GM12878 (cell line): ENCODE measurements at regions not wholly inside any gene's neighbourhood (a gene's known extent, or its start where the extent isn't known, plus 50 kb on each side); places are given as distances from the start of the nearest gene placed in this dataset.

Experiments used
- ATAC-seq: fragments of 200-7000 bp; cut with Tn5 transposase; 3 replicates; pipeline ENCODE4 v1.9.1; 2020; ENCODE audit warnings: mild to moderate bottlenecking, moderate library complexity
- BruUV-seq: library from RNA; stranded (reverse); fragments of 400-500 nt; replicated peaks from 2 replicates; lab custom pipeline; 2021; lab: Mats Ljungman, UMichigan
- CTCF ChIA-PET: fragments of 300-600 bp; sonication (Branson Sonifier 250); formaldehyde crosslinking; extraction: SDS; loops from one replicate; lab custom pipeline; 2021; ENCODE audit warnings: inconsistent platforms; lab: Yijun Ruan, JAX
- POLR2A ChIA-PET: fragments of 350-600 bp; formaldehyde crosslinking; extraction: SDS; loops from one replicate; lab custom pipeline; 2021; ENCODE audit warnings: inconsistent platforms; lab: Charles Lee
- RAD21 ChIA-PET: fragments of 300-600 bp; sonication (Branson Sonifier 250); formaldehyde crosslinking; loops from one replicate; lab custom pipeline; 2023; ENCODE audit warnings: antibody characterized with exemption; ENCODE audit not compliant: unreplicated experiment; lab: Charles Lee
- SMC1A ChIA-PET: fragments of 300-600 bp; sonication (Branson Sonifier 250); formaldehyde crosslinking; loops from one replicate; lab custom pipeline; 2023; ENCODE audit not compliant: unreplicated experiment, uncharacterized antibody; lab: Charles Lee
- DNase-seq: peaks from one replicate; pipeline ENCODE4 v3.0.0-alpha.2; 2011; ENCODE audit warnings: low read depth, low spot score
- FAIRE-seq: peaks from 3 replicates; lab custom pipeline; 2011; peaks lifted over from hg19 to GRCh38; lab: Jason Lieb, UNC
- H2AFZ ChIP-seq: 2 replicates; pipeline ENCODE4 v1.6.0; 2011; ENCODE audit warnings: low read depth, low read length, control low read depth; ENCODE audit not compliant: control insufficient read depth
- H3K27ac ChIP-seq: 2 replicates; pipeline ENCODE4 v1.5.1; 2011; ENCODE audit warnings: control low read depth; ENCODE audit not compliant: control insufficient read depth, insufficient read depth
- H3K27me3 ChIP-seq, 2 experiments: replicated peaks in 1 of 2; 2 replicates each; pipeline versions ENCODE4 v1.6.0 to v1.6.1; 2011; ENCODE audit warnings: low read length in 1 of 2; ENCODE audit not compliant: control insufficient read depth in 2 of 2, insufficient read depth in 2 of 2
- H3K36me3 ChIP-seq, 2 experiments: 2 replicates each; pipeline ENCODE4 v1.5.1; 2011; ENCODE audit warnings: low read length in 1 of 2; ENCODE audit not compliant: control insufficient read depth in 2 of 2, insufficient read depth in 2 of 2
- H3K4me1 ChIP-seq: 2 replicates; pipeline ENCODE4 v1.6.1; 2011; ENCODE audit warnings: mild to moderate bottlenecking, low read length, moderate library complexity, mixed read lengths; ENCODE audit not compliant: control insufficient read depth, insufficient read depth
- H3K4me2 ChIP-seq: 2 replicates; pipeline ENCODE4 v1.6.0; 2011; ENCODE audit warnings: control low read depth; ENCODE audit not compliant: control insufficient read depth, insufficient read depth
- H3K4me3 ChIP-seq: fragments of 200-600 bp; sonication (generic); 2 replicates; pipeline ENCODE4 v1.5.1; 2016
- H3K79me2 ChIP-seq: 2 replicates; pipeline ENCODE4 v1.6.0; 2011; ENCODE audit warnings: low read length; ENCODE audit not compliant: control insufficient read depth, insufficient read depth
- H3K9ac ChIP-seq: 2 replicates; pipeline ENCODE4 v1.8.0; 2011; ENCODE audit warnings: low read length, control low read depth, mixed read lengths; ENCODE audit not compliant: control insufficient read depth, insufficient read depth
- H3K9me3 ChIP-seq: replicated peaks from 3 replicates; pipeline ENCODE4 v1.5.1; 2011; ENCODE audit warnings: mild to moderate bottlenecking, low read length; ENCODE audit not compliant: control insufficient read depth, insufficient read depth
- H4K20me1 ChIP-seq: 2 replicates; pipeline ENCODE4 v1.6.0; 2011; ENCODE audit not compliant: control insufficient read depth, insufficient read depth
- CHD4 ChIP-seq: fragments of 200-600 bp; sonication (generic); IDR thresholded peaks from 2 replicates; pipeline ENCODE4 v1.6.1; 2016; ENCODE audit warnings: mild to moderate bottlenecking
- KLF5 ChIP-seq: fragments of 450-650 bp; IDR thresholded peaks from 2 replicates; pipeline ENCODE4 v1.6.1; 2014; ENCODE audit warnings: mild to moderate bottlenecking; ENCODE audit not compliant: partially characterized antibody
- NFIC ChIP-seq: IDR thresholded peaks from 2 replicates; pipeline ENCODE4 v1.6.1; 2012; ENCODE audit warnings: low read depth, mild to moderate bottlenecking, inconsistent platforms, low read length, moderate library complexity
- SP1 ChIP-seq: IDR thresholded peaks from one replicate; pipeline ENCODE4 v1.6.1; 2011; ENCODE audit warnings: low read depth, low read length
- SREBF2 ChIP-seq: IDR thresholded peaks from 2 replicates; pipeline ENCODE4 v1.6.1; 2012; ENCODE audit warnings: mild to moderate bottlenecking, low read length
- TAF1 ChIP-seq: IDR thresholded peaks from 2 replicates; pipeline ENCODE4 v1.6.1; 2011; ENCODE audit warnings: mild to moderate bottlenecking, low read depth, low read length, borderline replicate concordance
- WGBS: methylation state at CpG from one replicate; pipeline ENCODE4 v1.1.6; 2016; ENCODE audit warnings: low lambda C conversion rate; ENCODE audit not compliant: insufficient replicate concordance, insufficient coverage; ENCODE audit errors: missing lambda C conversion rate; 5-methylcytosine and 5-hydroxymethylcytosine counted together
- in situ Hi-C: fragments of 300-500 bp; cut with MboI; formaldehyde crosslinking; loops from 9 replicates; pipeline ENCODE4 v1.14.3; 2018; ENCODE audit warnings: mixed read lengths
- intact Hi-C: fragments of 100-400 bp; cut with micrococcal nuclease; formaldehyde crosslinking; loops from one replicate; pipeline ENCODE4 v1.14.2; 2022; ENCODE audit not compliant: unreplicated experiment
- TF ChIP-seq, protein P1 (sequence below): IDR thresholded peaks from 2 replicates; pipeline ENCODE4 v1.6.1; 2011; ENCODE audit warnings: borderline replicate concordance, low read depth, mild to moderate bottlenecking, moderate library complexity, low read length; ENCODE audit not compliant: insufficient read depth, poor library complexity, severe bottlenecking
- TF ChIP-seq, protein P2 (sequence below): IDR thresholded peaks from 2 replicates; pipeline ENCODE4 v1.6.1; 2012; ENCODE audit warnings: low read depth, low read length, improper control_type of control experiment

DNA sequence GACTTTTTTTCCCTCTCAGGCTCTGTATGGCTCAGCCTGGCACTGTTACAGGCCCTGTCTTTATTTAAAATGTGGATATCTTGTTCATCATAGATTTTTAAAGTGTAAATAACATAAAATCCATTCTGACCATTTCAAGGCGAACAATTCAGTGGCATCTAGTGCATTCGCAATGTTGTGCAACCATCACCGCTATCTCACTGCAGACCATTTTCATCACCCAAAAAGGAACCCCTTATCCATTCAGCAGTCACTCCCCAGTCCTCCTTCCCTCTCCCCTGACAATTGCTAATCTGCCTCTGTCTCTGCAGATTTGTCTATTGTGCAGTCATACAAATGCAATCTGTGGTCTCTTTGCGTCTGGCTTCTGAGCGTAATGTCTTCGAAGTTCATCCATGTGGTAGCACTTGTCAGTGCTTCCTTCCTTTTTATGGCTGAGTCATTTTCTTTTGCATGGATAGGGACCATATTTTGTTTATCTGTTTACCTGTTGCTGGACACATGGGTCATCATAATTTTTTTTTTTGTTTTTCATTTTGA, 148.8 kb upstream of the LHX5 start:
- in situ Hi-C loops: no loop called here
- ChIA-PET RAD21 (no interaction called here), SMC1A (interaction anchor here (0.6 kb wide), 1 partner anchor 299 kb away, joined by 3 read pairs; no protein-coding TSS in a partner anchor), POLR2A (no interaction called here), CTCF (interaction anchor here (1.0 kb wide), 1 partner anchor 308 kb away, joined by 3 read pairs; no protein-coding TSS in a partner anchor)
- Histone ChIP-seq H2AFZ (no peak overlapping the region), H3K27ac (no peak overlapping the region), H3K4me3 (no peak overlapping the region), H3K9ac (no peak overlapping the region), H3K4me2 (no peak overlapping the region), H3K9me3 (no peaks in the 10 kb centered on the region; the same call in 2 of the 3 replicates), H3K27me3 (no peaks in the 10 kb centered on the region), H3K4me1 (no peaks in the 10 kb centered on the region), H4K20me1 (no peaks in the 10 kb centered on the region), H3K79me2 (no peaks in the 10 kb centered on the region), H3K36me3 (no peaks in the 10 kb centered on the region)
- DNase-seq: no peak
- 72% methylated on average over 6 of the region's 6 CpGs for WGBS
- intact Hi-C loops: no loop called here
- BruUV-seq: no TSS peak
- FAIRE-seq: no peak
- TF ChIP-seq, protein P1, sequence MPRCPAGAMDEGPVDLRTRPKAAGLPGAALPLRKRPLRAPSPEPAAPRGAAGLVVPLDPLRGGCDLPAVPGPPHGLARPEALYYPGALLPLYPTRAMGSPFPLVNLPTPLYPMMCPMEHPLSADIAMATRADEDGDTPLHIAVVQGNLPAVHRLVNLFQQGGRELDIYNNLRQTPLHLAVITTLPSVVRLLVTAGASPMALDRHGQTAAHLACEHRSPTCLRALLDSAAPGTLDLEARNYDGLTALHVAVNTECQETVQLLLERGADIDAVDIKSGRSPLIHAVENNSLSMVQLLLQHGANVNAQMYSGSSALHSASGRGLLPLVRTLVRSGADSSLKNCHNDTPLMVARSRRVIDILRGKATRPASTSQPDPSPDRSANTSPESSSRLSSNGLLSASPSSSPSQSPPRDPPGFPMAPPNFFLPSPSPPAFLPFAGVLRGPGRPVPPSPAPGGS: no peak
- TF ChIP-seq KLF5 (no peak), SP1 (no peak), SREBF2 (no peak), CHD4 (no peak), TAF1 (no peak), NFIC (no peak)
- TF ChIP-seq, protein P2, sequence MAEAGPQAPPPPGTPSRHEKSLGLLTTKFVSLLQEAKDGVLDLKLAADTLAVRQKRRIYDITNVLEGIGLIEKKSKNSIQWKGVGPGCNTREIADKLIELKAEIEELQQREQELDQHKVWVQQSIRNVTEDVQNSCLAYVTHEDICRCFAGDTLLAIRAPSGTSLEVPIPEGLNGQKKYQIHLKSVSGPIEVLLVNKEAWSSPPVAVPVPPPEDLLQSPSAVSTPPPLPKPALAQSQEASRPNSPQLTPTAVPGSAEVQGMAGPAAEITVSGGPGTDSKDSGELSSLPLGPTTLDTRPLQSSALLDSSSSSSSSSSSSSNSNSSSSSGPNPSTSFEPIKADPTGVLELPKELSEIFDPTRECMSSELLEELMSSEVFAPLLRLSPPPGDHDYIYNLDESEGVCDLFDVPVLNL: no peak
- ATAC-seq: no peak
